ENCODE measurements at regions not wholly inside any gene's neighbourhood (a gene's known extent, or its start where the extent isn't known, plus 50 kb on each side); places are given as distances from the start of the nearest gene placed in this dataset.

GRCh38 chr3:94904156-94904674, 841.4 kb downstream of the NSUN3 start:
- no peak for DNase-seq

GRCh38 chr3:94909726-94910125, 846.9 kb downstream of the NSUN3 start:
- no peak for DNase-seq

- DNase-seq = no peak
Measured at GRCh38 chr3:94912656-94913055, 849.8 kb downstream of the NSUN3 start.

GRCh38 chr3:94927175-94927574, 864.3 kb downstream of the NSUN3 start:
- no peak for DNase-seq

GRCh38 chr3:94928921-94929320, 866.1 kb downstream of the NSUN3 start:
- DNase-seq = no peak

- no peak for DNase-seq
Measured at GRCh38 chr3:94935738-94936580, 873.1 kb downstream of the NSUN3 start.

DNA sequence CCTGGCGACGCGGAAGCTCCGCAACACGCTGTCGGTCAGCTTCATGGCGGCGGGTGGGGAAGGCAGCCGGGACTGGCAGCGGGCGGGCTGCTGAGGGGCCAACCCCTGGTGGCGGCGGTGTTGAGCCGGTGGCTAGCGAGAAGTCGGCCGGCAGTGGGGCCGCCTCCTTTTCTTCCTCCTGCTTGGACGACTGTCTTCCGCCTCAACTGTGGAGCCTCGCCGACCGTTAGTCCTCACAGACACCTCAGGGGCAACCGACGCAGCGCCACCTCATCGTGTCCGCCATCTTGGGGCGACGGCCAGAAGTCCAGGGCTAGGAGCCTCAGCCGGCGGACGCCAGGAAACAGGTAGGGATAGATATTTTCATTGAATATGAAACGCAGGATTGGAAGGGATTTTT, 875.1 kb downstream of the NSUN3 start:
- DNase-seq = no peak

GRCh38 chr3:94946683-94947082, 883.8 kb downstream of the NSUN3 start:
- DNase-seq = no peak

GRCh38 chr3:94961423-94962100, 898.7 kb downstream of the NSUN3 start:
- DNase-seq = no peak

GRCh38 chr3:94965867-94966475, 903.1 kb downstream of the NSUN3 start:
- no peak for DNase-seq

- no peak for DNase-seq
Measured at GRCh38 chr3:94967196-94967595, 904.3 kb downstream of the NSUN3 start.

DNA sequence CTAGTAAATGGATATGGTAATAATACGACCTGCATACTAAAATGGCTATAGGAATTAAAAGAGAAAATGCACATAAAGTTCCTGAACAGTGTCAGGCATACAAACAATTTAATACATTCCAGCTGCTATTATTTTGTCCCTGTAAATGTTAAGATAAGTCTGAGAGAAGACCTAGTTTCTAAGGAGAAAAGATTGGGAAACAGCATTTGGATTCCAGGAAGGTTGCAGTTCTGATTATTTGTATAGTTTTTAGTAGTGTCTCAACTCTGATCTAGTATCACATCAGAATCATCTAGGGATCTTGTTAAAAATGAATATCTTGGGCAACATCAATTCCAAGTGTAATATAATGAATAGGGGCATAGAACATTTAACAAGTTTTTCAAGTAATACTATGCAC, 905.7 kb downstream of the NSUN3 start:
- no peak for DNase-seq

GRCh38 chr3:94972066-94972465, 909.2 kb downstream of the NSUN3 start:
- no peak for DNase-seq

DNA sequence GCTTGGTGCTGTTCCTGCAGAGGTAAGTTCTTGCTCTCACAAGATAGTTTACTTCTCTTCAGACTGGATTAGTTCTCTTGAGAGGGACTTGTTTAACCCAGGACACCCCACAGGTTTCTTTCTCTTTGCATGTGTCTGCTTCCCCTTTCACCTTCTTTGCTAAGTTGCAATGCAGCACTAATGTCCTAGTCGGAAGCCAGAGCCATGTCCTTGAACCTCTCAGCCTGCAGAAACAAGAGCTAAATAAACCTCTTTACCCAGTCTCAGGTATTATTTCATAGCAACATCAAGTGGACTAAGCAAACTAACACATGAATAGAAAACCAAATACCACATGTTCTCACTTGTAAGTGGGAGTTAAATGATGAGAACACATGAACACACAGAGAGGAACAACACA, 915.2 kb downstream of the NSUN3 start:
- no peak for DNase-seq

DNA sequence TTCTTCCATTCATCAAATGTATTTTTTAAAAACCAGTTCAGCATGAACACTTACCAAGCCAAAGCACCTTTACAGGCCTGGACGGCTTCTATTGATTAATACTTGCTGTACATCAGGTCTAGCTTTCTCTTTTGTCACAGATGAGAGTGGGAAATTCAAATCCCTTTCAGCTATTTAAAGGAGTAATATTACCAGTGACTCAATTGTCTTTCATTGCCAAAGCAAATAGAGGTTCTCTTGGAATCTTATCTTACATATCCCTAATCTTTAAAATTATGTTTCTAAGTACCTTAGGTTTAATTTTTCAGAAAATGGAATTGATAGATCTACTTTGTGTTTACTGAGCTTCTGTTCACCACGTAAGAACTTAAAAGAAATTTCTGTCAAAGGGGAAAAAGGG, 922.9 kb downstream of the NSUN3 start:
- no peak for DNase-seq

DNA sequence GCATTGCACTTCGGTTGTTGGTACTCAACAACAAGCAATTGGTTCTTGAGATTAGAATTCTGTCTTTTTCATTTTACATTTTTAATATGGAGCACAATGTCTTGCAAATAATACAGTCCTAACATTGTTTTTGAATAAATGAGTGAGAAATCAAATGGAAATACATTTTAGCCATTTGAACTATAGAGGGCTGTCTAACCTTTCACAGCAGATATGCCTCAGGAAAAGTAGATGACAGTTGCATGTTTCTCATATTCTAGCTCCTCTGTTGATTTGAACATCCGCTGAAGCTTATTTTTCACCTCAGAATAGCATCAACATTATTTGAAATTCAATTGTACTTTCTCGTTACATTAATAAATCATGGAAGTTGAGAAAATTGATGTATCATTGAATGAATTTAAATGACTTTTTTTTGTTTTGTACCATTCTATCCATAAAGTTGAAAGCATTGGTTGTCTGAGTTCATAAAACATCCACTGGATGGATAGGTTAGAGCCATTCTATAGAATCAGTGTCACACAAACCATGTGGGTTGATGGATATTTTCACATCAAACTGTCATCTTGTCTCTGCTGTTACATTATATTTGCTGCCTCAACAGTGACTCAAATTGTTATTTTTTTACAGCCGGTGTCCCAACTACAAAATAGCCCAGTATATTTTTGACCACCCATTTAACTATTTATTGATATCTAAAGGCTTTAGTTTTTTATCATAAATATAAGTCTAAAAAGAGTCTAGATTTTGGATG, 928.3 kb downstream of the NSUN3 start:
- no peak for DNase-seq

DNA sequence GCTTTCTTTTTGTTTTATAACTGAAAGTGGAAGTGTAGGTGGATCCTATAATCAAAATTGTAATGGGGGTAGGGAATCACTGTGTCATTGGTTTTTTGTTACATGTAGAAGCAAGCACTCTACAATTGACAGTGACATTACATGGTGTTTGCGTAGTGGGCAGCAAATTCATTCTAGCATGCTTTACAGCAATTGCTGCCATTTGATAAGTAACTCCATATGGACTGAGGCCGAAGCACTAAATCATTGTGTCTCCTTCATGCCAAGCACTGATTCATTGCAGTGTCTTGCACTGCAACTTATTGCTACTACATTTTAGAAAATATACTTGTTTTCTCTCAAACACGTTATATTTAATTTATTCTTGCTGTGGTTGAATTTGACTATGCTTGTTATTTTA, 933.9 kb downstream of the NSUN3 start:
- DNase-seq = no peak

GRCh38 chr3:95002438-95003046, 939.7 kb downstream of the NSUN3 start:
- DNase-seq = no peak

- no peak for DNase-seq
Measured at GRCh38 chr3:95028688-95029087, 965.8 kb downstream of the NSUN3 start.

DNA sequence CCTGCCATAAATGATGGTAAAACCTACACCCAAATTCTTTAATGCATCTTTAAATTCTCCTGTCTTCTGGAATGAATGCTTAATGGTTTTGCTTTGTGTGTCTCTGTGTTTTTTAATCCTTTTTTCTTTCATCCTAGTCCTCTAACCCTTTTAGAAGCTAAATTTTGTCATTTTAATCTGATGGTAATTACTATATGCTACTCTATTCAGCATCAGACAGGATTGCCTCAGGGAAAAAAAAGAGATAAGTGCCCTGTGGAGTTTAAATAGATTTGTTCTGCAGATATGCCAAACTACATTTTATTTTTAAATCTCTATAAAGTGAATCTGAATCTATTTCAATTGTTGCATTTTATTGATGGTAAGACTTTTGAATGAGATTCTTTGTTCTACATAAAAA, 966.8 kb downstream of the NSUN3 start:
- DNase-seq = no peak

DNA sequence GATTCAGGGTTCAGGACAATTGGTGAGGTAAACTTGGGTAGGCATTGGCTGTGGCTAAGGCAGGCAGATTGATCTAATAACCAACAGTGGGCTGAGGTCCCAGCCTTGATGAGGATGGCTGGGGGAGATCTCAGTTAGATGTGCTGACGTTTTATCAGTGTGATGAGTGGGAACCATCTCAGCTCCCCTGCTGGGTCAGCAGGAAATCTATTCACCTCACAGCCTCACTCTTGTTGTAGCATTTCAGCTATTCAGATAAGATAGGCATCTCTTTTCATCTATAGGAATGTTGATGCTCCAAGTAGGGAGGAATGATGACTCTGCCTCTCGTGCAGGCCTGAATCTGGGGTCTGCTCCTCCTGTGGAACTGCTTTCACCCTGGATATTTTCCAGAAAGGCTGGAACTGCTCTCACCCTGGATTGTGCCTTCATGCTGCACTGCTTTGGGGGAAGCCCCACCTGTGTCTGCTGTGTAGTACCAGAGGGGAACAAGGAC, 973.7 kb downstream of the NSUN3 start:
- no peak for DNase-seq

- DNase-seq = no peak
Measured at GRCh38 chr3:95037097-95037496, 974.2 kb downstream of the NSUN3 start.
